ENCODE measurements at regions not wholly inside any gene's neighbourhood (a gene's known extent, or its start where the extent isn't known, plus 50 kb on each side); places are given as distances from the start of the nearest gene placed in this dataset.

DNA sequence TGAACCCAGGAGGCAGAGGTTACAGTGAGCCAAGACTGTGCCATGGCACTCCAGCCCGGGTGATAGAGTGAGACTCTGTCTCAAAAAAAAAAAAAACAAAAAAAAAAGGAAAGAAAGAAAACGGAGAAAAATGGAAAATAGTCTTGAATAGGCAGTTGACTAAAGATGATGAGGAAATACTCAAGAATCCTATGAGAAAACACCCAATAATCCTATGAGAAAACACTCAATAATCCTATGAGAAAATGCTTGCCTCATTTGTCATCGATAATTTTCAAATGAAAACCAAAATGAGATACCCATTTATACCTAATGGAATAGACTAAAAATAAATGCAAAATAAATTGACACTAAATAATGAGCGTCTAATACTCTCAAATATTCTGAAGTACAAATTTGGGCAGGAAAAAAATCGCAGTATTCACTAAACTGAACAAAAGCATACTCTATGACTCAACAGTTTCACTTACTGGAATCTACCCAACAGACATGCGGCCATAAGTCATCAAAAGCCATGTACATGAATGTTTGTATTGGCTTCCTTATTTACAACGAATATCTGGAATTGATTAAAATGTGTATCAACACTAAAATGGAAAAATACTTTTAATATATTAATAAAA is 733.9 kb upstream of the CHRM3 start:
- peak; percentile 73 for DNase-seq (ENCODE audit: low read depth)

DNA sequence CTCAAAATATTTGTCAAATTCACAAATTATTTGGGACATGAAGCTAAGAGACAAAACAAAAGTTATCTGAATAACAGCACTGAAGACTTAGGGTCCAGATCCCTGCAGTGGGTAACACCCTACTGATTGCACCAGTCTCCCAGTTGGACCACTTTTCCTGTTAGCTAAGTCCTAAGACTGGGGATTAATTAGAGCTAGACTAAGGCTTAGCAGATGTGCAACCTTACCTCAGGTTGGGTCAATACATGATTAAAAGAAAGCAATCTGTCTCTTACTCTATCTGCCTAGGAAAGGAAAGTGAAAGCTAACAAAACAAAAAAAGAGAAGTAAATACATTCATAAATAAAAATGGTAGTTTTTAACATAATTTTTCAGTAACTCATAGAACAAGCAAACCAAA is 737.2 kb upstream of the CHRM3 start:
- DNase-seq (ENCODE audit: low read depth): no peak

DNA sequence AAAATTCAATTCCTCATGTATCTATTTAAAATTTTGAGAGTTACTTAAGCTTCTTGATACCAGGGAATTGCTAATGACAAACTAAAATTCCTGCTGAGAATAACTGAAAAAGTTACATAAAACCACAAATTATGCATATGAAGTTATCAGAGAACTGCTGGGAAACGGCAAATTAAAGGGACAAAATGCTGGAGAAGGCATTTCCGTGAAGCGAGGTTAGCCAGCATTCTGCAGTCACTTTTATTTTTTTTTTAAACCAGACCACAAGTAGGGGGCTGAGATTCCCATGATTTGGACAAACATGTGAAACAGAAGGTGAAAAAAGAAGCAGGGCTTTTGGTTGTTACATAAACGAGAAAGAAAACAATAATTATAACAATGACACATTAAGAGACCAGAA is 737.6 kb upstream of the CHRM3 start:
- no peak for DNase-seq (ENCODE audit: low read depth)

DNA sequence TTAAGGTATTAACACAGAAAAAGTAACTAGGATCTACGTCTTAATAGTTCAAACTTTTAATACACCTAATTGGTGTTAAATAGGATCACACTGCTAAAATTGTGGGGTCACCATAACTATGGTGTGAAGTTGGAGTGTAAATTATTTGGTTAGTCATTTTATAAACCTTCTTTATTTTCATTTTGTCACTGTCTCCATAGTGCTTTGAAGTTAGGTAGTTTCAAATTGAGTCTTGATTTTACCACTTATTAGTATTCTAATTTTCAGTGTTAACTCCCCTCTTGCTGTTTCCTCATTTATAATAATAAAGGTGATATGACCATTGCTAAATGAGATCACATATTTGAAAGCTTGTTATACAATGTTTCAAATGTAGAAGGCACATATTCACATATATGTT is 738.1 kb upstream of the CHRM3 start:
- DNase-seq (ENCODE audit: low read depth): no peak

DNA sequence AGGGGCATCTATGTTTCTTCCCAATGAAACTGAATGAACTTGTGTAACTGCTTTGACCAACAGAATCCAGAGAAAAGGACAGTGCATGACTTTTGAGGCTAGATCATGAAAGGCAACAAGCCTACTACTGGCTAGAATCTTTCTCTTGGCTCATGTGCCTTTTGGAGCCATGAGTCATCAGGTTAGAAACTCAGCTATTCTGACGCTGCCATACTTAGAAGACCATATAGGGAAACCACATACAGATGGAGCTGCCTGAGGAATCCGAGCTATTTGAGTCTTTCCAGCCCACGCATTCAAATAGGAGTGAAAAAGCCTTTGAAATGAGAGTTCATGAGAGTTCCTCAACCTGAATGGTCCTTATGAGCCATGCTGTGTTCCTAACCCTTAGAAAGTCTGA is 738.5 kb upstream of the CHRM3 start:
- peak; percentile 97 for DNase-seq (ENCODE audit: low read depth)

DNA sequence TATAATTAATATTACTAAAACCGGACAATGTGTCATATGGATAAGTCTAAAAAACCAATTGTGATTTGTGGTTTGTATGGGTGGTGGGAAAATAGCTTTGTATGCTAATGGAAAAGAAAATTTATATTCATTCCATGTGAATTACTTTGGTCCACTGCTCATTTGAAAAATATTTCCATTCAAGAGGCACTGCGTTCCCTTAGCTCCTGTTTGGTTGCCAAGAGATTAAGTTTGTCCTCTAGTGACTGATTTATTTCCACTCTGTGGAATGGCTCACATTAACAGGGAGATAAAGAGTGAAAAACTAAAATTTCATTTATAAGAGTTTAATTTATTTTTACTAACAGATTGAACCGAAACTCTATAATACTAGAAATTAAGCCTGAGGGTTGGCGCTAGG is 744.1 kb upstream of the CHRM3 start:
- DNase-seq (ENCODE audit: low read depth): peak; percentile 80

DNA sequence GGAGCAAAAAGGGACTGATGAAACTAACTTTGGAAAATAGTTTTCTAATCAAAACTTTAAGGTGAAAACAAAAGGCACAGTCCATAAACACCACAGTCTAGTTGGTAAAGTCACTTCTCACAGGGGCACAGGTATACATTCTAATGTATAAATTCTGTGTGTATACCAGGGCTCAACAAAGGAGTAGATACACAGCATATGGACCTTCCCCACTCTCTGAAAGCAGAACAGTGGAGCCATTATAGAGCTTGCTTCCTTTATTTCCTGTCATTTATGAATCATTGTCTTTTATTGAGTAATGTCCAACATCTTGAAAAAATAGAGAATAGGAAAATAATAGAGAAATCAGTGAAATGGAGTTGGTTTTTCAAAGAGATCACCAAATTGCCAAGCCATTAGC is 746.5 kb upstream of the CHRM3 start:
- no peak for DNase-seq (ENCODE audit: low read depth)

DNA sequence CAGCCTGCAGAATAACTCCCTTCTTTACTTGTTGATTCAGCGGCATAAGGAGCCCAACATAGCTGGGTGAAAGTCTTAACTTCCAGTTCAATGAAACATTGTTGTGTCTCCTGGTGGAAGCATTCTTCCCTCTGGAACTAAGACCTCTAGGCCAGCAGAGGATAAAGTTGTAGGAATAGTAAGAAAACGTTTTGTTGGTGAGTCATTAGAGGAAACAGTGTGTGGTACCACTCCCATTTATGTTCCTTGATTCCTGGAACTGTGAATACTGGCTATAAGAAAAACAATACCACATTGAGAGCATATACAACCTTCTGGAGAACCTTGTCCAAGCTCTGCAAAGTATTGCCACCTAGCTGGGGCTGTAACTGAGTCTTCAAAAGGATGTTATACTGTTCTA is 737.4 kb upstream of the ZP4 start:
- peak; percentile 18 for DNase-seq (ENCODE audit: low read depth)

DNA sequence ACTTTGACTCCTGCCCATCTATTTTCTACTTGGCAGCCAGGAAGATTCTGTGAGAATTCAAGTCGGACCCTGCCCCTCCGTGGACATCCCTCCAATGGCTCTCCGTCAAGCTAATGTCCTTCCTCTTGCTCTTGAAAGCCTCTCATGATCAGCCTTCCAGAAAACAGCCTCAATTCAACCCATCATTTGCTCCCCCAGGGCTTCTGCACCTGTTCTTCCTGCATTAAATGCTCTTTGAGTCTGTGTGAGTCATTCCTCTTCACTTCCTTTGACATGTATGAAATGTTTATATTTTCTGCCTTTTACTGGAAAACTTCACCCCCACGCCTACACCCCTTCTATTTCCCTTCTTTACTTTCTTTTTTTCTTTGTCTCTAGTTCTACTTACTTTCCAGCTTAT is 734.1 kb upstream of the ZP4 start:
- peak; percentile 43 for DNase-seq (ENCODE audit: low read depth)

DNA sequence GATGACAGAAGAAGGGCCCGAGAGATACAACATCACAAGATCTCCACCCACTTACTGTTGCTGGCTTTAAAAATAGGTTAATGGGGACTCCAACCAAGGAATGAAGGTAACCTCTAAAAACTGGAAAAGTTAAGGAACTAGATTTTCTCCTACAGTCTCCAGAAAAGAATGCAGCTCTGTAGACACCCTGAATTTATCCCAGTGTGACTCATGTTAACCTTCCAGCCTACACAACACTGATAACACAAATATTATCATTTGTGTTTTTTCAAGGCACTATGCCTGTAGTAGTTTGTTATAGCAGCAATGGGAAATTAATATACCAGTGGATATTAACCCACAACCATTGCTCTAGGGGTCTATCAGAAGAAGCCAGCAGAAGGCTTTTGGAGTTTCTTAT is 730.7 kb upstream of the ZP4 start:
- DNase-seq (ENCODE audit: low read depth): no peak

DNA sequence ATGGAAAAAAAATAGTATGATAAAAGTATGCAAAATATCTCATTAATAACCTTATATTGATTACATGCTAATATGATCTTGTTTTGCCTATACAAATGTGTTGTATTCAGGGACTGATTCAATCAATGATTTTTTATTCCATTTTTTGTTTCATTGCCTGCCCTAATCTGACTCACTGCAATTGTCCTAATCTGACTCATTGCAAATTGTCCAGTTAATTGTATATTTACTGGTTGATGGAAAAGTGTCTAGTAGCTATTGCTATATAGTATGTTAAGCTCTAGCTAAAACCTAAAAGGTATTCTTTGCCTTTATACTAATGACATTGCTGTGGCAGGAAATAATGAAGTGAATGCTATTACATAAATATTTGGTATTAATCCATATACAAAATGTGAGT is 728.9 kb upstream of the ZP4 start:
- DNase-seq (ENCODE audit: low read depth): no peak

DNA sequence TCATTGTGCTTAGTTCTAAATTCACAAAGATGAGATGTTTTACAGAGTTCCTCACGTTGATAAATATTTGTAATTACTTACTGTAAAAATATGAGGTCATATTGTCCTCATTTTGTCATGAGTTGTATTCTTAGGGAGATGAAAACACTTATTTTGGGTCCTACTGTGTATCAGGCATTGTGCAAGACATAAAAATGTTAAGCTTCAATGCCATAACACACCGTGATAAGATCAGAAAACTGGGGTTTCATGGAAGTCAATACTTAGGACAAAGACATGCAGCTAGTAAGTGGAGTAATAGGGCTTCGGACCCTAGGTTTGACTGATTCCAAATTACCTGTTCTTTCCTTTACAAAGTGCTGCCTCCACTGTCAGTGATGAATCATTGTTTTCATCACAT is 720.7 kb upstream of the ZP4 start:
- DNase-seq (ENCODE audit: low read depth): no peak

DNA sequence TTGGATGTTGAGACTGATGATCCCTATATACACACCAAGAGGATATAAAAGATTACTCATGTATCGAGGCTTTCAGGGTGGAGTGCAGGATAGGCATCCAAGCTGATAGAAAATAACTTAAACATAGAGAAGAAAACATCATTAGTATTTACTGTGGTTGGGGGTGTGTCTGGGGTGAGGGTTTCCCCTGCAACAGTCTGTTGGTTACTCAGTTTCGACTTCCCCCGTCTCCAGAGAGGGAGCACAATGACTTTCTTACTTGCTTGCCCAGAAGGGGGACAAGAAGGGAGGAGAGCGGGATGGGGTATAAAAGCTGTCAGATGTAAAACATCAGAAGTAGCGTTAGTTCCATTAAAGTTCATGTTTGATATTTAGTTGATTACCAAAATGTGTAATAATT is 717.4 kb upstream of the ZP4 start:
- DNase-seq (ENCODE audit: low read depth): no peak

DNA sequence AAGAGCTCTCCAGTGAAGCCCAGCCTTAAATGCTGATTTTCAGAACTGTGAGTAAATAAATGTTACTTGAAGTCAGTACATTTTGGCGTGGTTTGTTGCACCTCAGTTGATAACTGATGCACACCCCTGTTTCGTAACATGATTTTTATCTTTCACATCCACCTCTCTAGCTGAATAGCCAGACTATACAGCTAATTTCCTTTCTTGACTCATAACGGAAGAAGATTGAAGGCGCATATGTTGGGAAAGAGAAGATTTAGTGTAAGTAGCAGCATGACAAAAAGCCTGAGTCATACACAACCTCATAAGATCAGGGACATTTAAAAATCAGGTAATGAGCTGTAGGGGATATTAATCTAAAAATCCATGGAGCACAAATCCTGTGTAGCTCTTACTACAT is 716.2 kb upstream of the ZP4 start:
- DNase-seq (ENCODE audit: low read depth): peak; percentile 67

DNA sequence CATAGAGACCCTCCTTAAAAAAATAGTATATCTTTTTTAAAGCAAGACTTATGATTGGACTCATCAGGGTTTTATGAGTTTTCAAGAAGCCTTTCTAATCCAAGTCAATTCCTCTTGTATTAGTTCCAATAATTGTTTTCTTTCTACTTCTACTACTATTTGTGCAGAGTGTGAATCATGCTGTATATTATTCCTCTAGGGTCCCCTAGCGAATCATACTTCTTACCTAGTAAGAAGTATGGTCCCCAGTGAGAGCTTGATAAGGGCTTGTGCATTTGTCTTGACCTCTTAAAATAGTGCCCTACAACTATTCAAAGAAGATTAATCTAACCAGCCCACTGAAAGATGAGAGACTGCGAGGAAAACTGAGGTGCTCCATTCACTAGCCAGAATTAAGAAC is 715.7 kb upstream of the ZP4 start:
- peak; percentile 2 for DNase-seq (ENCODE audit: low read depth)

DNA sequence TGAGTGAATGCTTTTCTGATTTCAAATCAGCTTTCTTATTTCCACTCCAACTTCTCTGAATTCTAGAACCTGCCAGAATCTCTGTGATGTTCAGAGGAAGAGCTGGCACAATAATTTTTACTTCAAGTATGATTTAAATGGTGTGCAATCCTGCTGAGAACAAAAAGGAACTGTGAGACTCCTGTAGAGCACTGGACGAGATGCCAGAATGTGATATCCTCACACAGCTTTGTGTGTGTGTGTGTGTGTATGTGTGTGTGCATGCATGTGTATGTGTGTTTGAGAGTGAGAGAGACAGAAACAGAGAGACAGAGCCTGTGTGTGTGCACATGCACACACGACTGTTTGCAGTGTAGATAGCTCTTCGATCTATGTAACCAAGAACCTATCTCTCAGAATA is 713.6 kb upstream of the ZP4 start:
- DNase-seq (ENCODE audit: low read depth): no peak

DNA sequence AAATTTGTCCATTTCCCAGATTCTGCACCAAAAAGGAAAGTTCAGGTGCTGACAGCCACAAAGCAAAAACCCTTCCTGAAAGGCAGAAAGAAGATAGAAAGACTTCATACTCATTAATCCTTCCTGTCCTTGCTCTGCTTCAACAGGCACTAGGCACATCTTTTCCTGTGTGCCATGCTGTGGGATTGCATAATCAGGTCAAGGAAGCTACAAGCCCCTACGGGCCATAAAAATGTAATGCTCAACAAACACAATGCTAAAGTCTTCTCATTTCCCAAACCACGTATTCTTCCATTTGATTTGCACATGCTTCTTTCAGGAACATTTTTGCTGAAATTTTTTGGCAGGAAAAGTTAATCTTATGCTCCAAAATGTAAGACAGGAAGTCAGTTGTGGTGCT is 710.9 kb upstream of the ZP4 start:
- peak; percentile 3 for DNase-seq (ENCODE audit: low read depth)

DNA sequence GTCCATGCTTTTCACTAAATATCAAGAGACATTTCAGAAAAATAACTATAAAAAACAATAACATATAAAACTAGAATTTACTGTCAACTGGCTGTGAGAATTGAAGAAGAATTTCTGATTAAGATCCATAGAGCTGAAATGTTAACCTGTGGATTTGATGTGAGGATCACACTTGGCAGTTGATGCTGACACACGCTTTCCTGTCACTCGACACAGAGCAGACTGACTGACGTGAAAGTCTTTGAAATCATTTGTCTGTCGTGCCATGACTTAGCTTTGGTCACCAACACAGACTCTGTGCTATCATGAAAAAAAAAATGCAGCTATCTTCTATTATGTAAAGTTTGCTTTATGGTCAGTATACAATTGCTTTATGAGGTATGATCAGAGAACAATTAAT is 706.0 kb upstream of the ZP4 start:
- no peak for DNase-seq (ENCODE audit: low read depth)

DNA sequence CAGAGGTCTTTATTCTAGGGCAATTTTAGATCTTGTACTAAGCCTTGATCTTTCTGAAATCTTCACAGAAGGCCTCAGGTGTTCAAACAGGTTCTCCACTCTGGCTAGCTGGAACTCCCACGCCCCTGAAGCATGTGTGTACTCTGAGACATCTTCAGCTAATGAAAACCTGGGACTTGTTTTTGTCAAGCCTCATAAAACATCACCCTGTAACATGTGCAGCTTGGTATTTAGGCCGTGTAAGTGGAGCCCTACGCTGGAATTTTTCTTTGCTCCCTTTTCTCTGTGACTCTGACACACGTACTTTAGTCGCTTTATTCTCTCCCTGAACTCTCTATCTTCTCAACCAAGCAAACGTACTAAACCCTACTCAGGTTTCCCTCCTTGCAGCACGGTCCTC is 701.9 kb upstream of the ZP4 start:
- no peak for DNase-seq (ENCODE audit: low read depth)

DNA sequence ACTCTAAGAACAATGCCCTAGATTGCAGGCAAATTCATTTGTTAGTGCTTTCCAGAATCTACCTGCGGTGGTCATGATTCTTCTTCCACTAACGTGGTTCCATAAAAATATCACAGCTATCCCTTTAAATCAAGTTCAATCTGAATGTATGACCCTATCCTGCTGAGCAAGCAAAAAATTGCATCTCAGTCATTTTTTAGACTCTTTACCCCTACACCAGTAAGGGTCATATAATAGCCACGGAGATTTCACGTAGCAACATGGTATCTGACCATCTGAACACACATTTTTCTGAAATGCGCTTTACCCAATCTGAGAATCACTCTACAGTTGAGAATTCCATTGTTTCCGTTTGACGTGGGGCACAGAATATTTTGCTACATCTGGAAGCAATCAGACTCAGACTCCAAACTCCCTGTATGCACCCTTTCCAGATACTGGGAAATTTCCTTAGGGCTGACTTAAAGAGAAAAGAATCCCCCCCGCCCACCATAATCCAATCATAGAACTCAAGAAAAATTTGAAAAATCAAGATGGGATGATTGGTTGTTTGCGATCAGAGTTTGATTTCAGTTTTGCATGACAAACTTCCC is 699.2 kb upstream of the ZP4 start:
- DNase-seq (ENCODE audit: low read depth): no peak

DNA sequence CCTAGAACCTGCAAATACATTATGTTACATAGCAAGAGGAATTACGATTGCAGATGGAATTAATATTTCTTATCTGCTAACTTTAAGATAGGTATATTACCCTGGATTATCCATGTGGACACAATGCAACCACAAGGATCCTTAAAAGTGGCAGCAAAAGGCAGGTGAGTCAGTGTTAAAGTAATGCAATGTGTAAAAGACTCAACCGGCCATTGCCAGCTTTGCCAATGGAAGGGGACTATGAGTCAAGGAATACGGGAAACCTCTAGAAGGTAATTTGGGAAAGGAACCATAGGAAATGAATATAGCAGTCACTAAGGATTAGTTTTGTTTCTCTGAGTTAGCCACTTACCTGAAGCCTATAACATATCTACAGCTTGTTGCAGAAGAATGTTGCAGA is 692.1 kb upstream of the ZP4 start:
- DNase-seq (ENCODE audit: low read depth): no peak

DNA sequence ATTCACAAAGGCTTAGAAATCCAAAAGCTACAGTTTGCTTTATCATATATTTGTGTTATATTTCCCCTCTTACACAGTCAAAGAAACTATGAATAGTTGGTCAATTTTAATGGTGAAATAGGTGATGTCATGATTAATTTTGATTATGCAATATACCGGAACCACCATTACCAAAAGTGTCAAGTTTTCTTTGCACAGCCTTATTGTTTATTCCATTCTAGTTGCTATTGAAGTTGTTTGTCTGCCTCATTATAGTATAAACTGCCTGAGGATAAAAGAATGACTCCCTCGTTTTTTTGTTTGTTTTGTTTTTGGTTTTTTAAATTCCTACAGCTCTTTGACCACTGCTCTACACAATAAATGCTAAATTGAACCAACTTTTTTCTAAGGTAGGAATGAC is 690.6 kb upstream of the ZP4 start:
- peak; percentile 9 for DNase-seq (ENCODE audit: low read depth)

DNA sequence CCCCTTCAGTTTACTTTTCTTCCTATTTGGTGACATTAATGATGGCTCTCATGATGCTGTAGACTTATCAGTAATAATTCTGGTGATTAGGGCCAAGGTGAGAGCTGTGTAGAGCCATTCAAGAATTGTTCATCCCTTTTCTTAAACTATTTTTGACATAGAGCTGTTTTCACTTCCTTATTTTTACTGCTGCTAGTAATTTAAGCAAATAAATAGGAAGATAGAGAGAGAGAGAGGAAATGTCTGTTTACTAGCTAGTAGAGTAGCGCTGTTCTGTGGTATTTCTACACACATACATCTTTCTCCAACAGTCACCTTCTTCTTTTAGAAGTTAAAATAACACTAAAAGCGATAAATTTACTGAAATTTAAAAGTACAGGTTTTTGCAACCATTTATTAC is 678.0 kb upstream of the ZP4 start:
- DNase-seq (ENCODE audit: low read depth): no peak

DNA sequence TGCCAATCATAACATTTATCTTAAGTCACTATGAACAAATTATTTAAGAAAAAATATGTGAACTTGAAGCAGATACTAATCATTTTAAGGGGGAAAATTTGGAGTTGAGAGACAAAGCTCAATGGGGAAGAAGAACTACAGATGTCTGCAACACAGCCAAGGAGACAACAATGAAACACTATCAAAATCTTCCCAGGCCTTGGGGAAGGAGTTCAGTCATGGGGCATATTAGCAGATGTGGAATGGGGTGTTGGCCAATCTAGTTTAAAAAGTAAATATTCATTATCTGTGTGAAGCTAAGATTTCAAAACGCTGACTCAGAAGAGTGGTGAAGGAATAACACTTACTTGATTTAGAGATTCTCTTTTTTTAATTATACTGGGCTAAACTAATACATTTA is 671.6 kb upstream of the ZP4 start:
- DNase-seq (ENCODE audit: low read depth): peak; percentile 49

Measured in LHCN-M2 (cell line).